Neutrophil (primary cell): ENCODE measurements at regions not wholly inside any gene's neighbourhood (a gene's known extent, or its start where the extent isn't known, plus 50 kb on each side); places are given as distances from the start of the nearest gene placed in this dataset.

Experiments
- H3K27ac ChIP-seq: fragments of 200-600 bp; sonication (generic); 2 replicates; pipeline ENCODE4 v1.5.1; 2016; ENCODE audit warnings: mild to moderate bottlenecking, moderate library complexity
- H3K27me3 ChIP-seq: fragments of 200-600 bp; sonication (generic); 2 replicates; pipeline ENCODE4 v1.6.0; 2016; ENCODE audit warnings: mild to moderate bottlenecking
- H3K36me3 ChIP-seq: fragments of 200-600 bp; sonication (generic); 2 replicates; pipeline ENCODE4 v1.5.1; 2017
- H3K4me1 ChIP-seq, 2 experiments: fragments of 200-600 bp in 1 of 2; sonication (generic) in 1 of 2; 1 replicate in 1 of 2; 2 replicates in 1 of 2; pipeline versions ENCODE4 v1.5.1 to v1.6.1; 2013 to 2016; ENCODE audit warnings: low read depth in 1 of 2, low read length in 1 of 2, mild to moderate bottlenecking in 1 of 2, moderate library complexity in 1 of 2; ENCODE audit not compliant: control insufficient read depth in 1 of 2, insufficient read depth in 1 of 2
- H3K4me3 ChIP-seq, 2 experiments: fragments of 200-600 bp in 1 of 2; sonication (generic) in 1 of 2; 1 replicate in 1 of 2; 2 replicates in 1 of 2; pipeline ENCODE4 v1.5.1; 2013 to 2016; ENCODE audit warnings: low read depth in 1 of 2, low read length in 1 of 2, mild to moderate bottlenecking in 1 of 2, moderate library complexity in 1 of 2
- H3K9me3 ChIP-seq: fragments of 200-600 bp; sonication (generic); 2 replicates; pipeline ENCODE4 v1.5.1; 2016
- CTCF ChIP-seq: fragments of 200-600 bp; sonication (generic); IDR thresholded peaks from 2 replicates; pipeline ENCODE4 v1.5.1; 2016; ENCODE audit warnings: antibody characterized with exemption

- Histone ChIP-seq H3K4me3 (no peak overlapping the region), H3K36me3 (no peaks in the 10 kb centered on the region), H3K27ac (no peak overlapping the region), H3K4me1 (no peaks in the 10 kb centered on the region), H3K27me3 (no peaks in the 10 kb centered on the region), H3K9me3 (no peaks in the 10 kb centered on the region)
- TF ChIP-seq CTCF: no peak
Observed at GRCh38 chr5:8327016-8327415, 458.1 kb downstream of the MTRR start.

GRCh38 chr5:8329773-8330172 lies 460.8 kb downstream of the MTRR start:
- Histone ChIP-seq H3K27me3 (no peaks in the 10 kb centered on the region), H3K9me3 (no peaks in the 10 kb centered on the region), H3K4me1 (no peaks in the 10 kb centered on the region), H3K4me3 (no peak overlapping the region), H3K36me3 (no peaks in the 10 kb centered on the region), H3K27ac (no peak overlapping the region)
- no peak for TF ChIP-seq CTCF

GRCh38 chr5:8332666-8333445 lies 463.9 kb downstream of the MTRR start:
- Histone ChIP-seq H3K36me3 (no peaks in the 10 kb centered on the region), H3K4me3 (no peak overlapping the region), H3K27me3 (no peaks in the 10 kb centered on the region), H3K27ac (no peak overlapping the region), H3K9me3 (no peaks in the 10 kb centered on the region), H3K4me1 (no peaks in the 10 kb centered on the region)
- no peak for TF ChIP-seq CTCF

GRCh38 chr5:8333485-8333884 lies 464.5 kb downstream of the MTRR start:
- no peaks in the 10 kb centered on the region for H3K27me3 ChIP-seq
- no peak overlapping the region for H3K4me3 ChIP-seq
- TF ChIP-seq CTCF: no peak
- H3K4me1 ChIP-seq: no peaks in the 10 kb centered on the region
- H3K9me3 ChIP-seq: no peaks in the 10 kb centered on the region
- H3K27ac ChIP-seq: no peak overlapping the region
- no peaks in the 10 kb centered on the region for H3K36me3 ChIP-seq

DNA sequence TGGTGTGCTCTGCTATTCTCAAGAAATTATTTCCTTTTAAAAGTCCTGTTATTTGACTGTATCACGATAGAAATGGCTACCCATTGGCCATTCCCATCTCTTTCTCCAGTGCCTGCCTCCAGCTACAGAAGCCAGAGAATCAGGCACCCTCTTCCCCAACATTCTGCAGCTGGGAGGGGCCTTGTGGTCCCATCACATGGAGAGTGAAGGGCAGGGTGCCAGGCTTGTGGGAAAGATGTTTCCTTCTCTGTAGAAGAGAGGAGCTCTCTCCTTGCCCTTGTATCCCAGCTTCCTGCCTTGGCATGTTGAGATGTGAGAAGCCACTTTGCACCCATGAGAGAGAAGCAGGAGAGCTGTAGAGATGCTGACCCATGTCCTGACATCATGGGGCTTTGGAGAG lies 465.0 kb downstream of the MTRR start:
- no peak overlapping the region for H3K27ac ChIP-seq
- no peaks in the 10 kb centered on the region for H3K9me3 ChIP-seq
- no peak for TF ChIP-seq CTCF
- no peaks in the 10 kb centered on the region for H3K27me3 ChIP-seq
- no peak overlapping the region for H3K4me3 ChIP-seq
- no peaks in the 10 kb centered on the region for H3K4me1 ChIP-seq
- H3K36me3 ChIP-seq: no peaks in the 10 kb centered on the region
